ENCODE measurements at regions not wholly inside any gene's neighbourhood (a gene's known extent, or its start where the extent isn't known, plus 50 kb on each side); places are given as distances from the start of the nearest gene placed in this dataset.
"Not testable (repeated sequence)": the region's sequence is repeated elsewhere in the genome, so short reads cannot be mapped to it uniquely, and the experiment has no call there.

DNA sequence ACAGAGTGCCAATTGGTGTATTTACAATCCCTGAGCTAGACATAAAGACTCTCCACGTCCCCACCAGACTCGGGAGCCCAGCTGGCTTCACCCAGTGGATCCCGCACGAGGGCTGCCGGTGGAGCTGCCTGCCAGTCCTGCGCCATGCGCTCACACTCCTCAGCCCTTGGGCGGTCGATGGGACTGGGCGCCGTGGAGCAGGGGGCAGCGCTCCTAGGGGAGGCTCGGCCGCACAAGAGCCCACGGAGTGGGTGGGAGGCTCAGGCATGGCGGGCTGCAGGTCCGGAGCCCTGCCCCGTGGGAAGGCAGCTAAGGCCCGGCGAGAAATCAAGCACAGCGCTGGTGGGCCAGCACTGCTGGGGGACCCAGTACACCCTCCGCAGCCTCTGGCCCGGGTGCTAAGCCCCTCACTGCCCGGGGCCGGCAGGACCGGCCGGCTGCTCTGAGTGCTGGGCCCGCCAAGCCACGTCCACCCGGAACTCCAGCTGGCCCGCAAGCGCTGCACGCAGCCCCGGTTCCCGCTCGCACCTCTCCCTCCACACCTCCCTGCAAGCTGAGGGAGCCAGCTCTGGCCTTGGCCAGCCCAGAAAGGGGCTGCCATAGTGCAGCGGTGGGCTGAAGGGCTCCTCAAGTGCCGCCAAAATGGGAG lies 759.4 kb downstream of the BRINP3 start:
- not testable (repeated sequence) for DNase-seq

DNA sequence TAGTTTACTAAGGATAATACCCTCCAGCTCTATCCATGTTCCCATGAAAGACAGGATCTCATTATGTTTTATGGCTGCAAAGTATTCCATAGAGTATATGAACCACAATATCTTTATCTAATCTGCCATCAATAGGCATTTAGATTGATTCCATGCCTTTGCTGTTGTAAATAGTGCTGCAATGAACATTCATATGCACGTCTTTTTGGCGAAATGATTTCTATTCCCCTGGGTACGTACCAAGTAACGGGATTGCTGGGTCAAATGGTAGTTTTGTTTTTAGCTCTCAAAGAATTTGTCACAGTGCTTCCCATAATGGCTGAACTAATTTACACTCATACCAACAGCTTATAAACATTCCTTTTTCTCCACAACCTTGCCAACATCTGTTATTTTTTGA lies 750.9 kb downstream of the BRINP3 start:
- no peak for DNase-seq

DNA sequence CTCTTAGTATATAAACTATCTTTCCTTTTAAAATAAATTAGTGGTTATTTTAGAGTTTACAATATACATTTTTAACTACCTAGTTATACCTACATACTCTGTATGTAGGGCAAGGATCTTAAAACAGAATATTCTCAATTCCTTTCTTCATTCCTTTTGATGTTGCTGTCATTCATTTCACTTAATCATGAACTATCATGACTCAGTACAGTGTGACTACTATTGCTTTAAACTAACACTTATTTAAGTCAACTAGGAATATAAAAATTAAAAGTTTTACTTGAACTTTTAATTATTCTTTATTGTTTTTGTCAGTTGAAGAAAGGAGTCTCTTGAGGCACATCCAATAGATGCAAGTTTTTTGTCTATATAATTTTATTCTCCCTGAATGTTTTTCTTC lies 726.4 kb downstream of the BRINP3 start:
- DNase-seq: no peak

- no peak for DNase-seq
These were observed 725.1 kb downstream of the BRINP3 start for GRCh38 chr1:189752461-189752995.

DNA sequence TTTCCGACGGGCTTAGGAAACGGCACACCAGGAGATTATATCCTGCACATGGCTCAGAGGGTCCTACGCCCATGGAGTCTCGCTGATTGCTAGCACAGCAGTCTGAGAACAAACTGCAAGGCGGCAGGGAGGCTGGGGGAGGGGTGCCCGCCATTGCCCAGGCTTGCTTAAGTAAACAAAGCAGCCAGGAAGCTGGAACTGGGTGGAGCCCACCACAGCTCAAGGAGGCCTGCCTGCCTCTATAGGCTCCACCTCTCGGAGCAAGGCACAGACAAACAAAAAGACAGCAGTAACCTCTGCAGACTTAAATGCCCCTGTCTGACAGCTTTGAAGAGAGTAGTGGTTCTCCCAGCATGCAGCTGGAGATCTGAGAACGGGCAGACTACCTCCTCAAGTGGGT lies 722.6 kb downstream of the BRINP3 start:
- DNase-seq: not testable (repeated sequence)

DNA sequence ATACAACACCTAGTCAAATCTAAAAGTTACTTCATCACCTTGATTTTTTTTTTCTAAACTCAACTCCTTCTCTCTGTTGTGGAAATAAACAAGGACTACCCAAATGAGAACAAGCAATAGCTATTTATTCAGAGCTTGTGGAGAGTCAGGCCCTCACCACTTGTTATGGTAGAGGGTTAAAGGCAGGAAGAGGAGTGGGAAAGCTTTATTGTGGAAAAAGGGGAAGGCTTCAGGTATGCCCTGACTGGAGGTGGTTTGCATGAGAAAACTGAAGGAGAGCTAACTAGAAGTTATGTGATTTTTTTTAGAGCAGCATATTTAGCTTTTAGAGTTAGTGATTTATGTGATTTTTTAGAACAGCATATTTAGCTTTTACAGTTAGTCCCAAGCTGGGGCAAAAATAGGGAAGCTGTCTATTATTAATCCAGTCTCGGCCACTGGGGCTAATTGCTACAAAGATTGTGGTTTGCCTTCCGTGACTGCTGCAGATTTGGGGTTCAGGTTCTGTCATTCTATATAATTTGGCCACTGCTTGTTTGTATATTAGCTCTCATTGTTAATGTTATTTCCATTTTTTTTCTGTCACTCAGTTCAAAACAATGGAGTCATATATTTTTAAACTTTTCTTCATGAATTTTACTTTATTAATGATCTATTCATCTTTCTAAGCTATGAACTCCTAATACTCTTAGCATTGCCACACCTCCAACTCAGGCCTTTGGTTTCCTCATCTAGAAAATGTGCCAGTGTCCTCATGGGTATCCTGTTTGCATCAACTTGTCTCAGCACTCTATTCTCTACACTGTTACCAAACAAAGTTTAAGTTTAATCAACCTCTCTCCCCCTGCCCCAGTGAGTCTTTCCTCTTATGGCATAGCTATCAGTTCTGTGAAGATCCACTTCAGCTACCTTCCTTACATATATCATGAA lies 713.0 kb downstream of the BRINP3 start:
- DNase-seq: no peak

DNA sequence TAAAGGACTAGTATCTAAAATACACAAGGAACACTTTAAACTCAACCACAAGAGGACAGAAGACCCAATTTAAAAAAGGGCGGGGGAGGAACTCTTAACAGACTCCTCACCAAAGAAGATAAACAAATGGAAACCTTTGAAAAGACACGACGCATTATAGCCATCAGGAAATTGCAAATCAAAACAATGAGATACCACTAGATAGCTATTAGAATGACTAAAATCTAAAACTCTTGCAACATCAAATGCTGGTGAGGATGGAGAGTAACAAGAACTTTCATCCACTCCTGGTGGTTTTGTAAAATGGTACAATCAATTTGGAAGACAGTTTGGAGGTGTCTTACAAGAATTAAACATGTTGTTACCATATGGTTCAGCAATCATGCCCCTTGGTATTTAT lies 708.2 kb downstream of the BRINP3 start:
- no peak for DNase-seq

- DNase-seq: no peak
These were observed 702.9 kb downstream of the BRINP3 start for GRCh38 chr1:189774721-189775287.

DNA sequence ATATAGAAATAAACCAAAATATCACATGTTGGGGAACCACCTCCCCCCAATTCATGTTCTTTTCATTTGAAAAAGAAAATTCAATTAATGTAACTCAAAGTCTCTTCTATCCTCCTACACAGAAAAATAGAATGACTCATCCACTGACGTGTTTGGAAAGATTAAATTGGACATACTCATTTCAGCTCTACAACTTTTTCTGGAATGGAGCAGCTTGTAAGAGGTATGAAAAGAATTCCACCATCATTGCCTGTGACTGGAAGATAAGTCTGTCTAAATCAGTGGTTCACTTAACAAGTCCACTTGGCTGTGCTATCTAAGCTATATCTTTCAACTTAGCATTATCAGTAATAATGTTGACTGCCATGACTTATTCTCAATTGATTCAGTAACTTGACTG lies 702.3 kb downstream of the BRINP3 start:
- DNase-seq: no peak

- DNase-seq: no peak
These were observed 698.6 kb downstream of the BRINP3 start for GRCh38 chr1:189779034-189779433.

GRCh38 chr1:189782295-189782694 lies 695.4 kb downstream of the BRINP3 start:
- no peak for DNase-seq

DNA sequence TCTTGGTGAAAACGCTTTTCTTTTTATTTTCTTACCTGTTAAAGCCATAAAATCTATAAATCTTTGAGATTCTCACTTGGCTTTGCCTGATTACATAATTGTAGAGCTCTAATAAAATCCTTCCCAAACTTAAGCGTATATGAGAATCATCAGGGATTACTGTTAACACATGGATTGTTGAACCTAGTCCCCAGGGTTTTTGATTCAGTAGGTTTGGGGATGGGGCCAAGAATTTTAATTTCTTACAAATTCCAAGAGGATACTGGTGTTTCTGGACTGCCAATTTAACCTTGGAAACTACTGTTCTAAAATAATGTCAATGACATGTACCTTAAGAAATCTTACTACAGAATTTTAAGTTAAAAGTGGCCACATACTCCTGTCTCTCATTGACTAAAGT lies 694.2 kb downstream of the BRINP3 start:
- no peak for DNase-seq

DNA sequence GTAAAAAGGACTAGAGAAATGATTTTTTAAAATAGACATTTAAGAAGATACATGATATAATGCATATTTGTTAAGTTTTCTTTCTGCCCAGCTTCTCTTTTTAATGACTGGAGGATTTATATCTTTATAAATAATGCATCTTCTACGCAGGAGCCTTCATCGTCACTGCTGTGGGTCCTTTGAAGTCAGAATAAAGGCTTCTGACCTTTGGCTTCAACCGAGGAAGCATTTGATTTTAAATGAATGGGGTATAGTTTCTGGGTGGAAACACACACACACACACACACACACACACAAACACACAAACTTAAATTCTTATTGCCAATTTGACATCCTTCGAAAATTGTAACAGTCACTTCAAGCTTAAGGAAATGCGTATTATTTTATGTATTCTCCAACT lies 690.9 kb downstream of the BRINP3 start:
- DNase-seq: no peak

- DNase-seq: no peak
These were observed 690.5 kb downstream of the BRINP3 start for GRCh38 chr1:189787201-189787600.

GRCh38 chr1:189790335-189790734 lies 687.3 kb downstream of the BRINP3 start:
- DNase-seq: no peak

DNA sequence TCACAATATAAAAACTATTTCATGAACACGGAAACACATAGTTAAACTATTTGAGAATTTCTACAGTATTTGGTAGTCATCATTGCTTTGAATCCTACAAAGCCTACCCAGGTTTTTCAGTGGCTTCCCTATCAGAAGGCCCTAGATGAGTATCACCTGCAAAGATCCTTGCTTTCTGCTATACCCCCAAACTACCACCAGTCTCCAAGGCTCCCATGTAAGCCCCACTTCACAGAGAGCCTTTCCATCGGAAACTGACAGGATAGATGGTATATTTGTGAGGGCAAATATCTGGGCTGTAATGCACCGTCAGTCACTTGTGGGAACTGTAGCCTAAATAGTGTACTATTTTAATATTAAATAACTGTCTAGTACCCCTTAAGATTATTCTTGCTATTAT lies 674.3 kb downstream of the BRINP3 start:
- no peak for DNase-seq

DNA sequence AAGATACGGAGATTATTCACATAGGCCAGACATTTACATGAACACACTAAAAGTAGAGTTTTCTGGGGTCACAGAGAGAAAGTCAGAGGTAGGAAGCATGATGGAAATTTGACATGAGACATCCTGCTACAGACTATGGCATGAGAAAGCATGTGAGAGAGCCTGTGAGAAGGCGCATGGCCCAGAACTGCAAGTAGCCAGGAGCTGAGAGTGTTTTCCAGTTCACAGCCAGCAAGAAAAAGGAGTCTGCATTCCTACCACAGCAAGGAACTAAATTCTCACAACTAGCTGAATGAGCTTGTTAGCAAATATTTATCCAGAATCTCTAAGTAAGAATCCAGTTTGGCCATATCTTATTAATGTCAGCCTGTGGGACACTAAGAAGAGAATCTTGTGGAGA lies 673.3 kb downstream of the BRINP3 start:
- DNase-seq: no peak

- DNase-seq: no peak
These were observed 671.9 kb downstream of the BRINP3 start for GRCh38 chr1:189805735-189806134.

- not testable (repeated sequence) for DNase-seq
These were observed 667.0 kb downstream of the BRINP3 start for GRCh38 chr1:189810639-189811038.

GRCh38 chr1:189811960-189812359 lies 665.7 kb downstream of the BRINP3 start:
- no peak for DNase-seq

DNA sequence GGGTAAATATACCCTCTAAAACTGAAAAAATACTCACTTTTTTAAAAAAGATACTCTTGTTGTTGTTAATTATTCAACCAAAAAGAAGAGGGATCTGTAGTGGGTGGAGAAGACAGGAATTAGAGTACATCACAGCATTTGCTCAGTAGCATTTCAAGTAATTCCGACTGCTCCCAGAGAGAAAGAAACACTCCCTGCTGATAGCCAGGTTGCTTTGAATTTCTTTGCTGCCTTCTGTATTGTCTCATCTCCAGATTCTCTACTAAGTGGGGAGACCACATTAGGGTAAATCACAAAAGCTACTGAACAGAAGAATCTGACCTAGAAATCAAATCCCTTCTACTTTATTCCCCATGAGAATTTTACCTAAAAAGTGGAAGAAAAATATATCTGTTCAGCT lies 661.1 kb downstream of the BRINP3 start:
- no peak for DNase-seq

DNA sequence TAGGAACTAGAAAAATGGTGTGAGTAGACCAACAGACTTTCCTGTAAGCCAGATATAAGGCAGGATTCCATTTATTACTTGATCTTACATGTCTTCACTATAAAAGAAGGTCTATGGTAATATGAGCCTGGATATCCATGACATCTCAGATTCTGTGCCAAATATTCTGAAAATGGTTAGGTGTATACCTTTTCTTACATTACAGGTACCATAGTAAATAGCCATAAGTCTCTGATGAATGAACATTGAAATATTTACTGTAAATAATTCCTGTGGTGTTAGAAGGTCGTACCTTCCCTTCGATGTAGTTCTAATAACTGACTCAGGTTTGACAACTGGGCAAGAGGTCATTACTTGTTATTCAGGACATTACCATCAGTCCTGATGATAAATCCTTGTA lies 657.9 kb downstream of the BRINP3 start:
- DNase-seq: no peak

DNA sequence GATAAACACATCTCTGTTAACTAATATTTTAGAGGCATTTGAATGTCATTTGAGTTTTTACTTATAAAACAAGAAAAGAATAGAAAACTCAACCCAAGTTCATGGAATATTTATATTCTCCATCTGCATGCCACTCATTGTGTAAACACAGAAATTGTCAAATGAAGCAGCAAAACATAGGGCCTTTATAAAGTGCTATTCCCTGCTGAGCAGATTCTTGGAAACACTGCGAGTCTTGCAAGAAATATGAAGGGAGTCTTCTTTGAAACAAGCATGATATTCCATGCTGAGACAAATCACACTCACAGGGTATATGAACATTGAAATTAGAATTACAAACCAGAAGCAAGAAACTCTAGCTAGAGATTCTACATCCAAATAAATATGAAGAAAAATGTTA lies 655.8 kb downstream of the BRINP3 start:
- no peak for DNase-seq

- DNase-seq: no peak
These were observed 642.9 kb downstream of the BRINP3 start for GRCh38 chr1:189834813-189835212.
